ENCODE measurements at regions not wholly inside any gene's neighbourhood (a gene's known extent, or its start where the extent isn't known, plus 50 kb on each side); places are given as distances from the start of the nearest gene placed in this dataset.

- no peak for TF ChIP-seq POLR2A (IDR thresholded peaks at IDR 0.05)
- no peak for TF ChIP-seq EP300 (IDR thresholded peaks at IDR 0.05)
Observed at GRCh38 chr16:73337373-73338296, 289.7 kb upstream of the ZFHX3 start.

All from suprapubic skin (tissue), 2 donors.